H1 (cell line): ENCODE measurements at regions not wholly inside any gene's neighbourhood (a gene's known extent, or its start where the extent isn't known, plus 50 kb on each side); places are given as distances from the start of the nearest gene placed in this dataset.

Source experiments
- ATF2 ChIP-seq: IDR thresholded peaks from 2 replicates; pipeline ENCODE4 v1.6.1; 2012; ENCODE audit warnings: low read length, inconsistent platforms
- CTBP2 ChIP-seq: IDR thresholded peaks from 2 replicates; pipeline ENCODE4 v1.7.0; 2011; ENCODE audit warnings: borderline replicate concordance, mild to moderate bottlenecking, moderate library complexity, mixed read lengths, low read length; ENCODE audit not compliant: insufficient read depth, insufficient read length
- HDAC2 ChIP-seq, 2 experiments: fragments of 300-600 bp in 1 of 2; sonication (generic) in 1 of 2; IDR thresholded peaks; 2 replicates each; pipeline ENCODE4 v1.6.1; 2011 to 2012; ENCODE audit warnings: low read depth in 2 of 2, low read length in 2 of 2, mild to moderate bottlenecking in 2 of 2, moderate library complexity in 2 of 2, borderline replicate concordance in 1 of 2, inconsistent platforms in 1 of 2
- KDM4A ChIP-seq: IDR thresholded peaks from one replicate; pipeline ENCODE4 v1.7.1; 2012; ENCODE audit warnings: low read depth, mild to moderate bottlenecking, moderate library complexity, low read length, inconsistent platforms; ENCODE audit not compliant: severe bottlenecking
- SRF ChIP-seq: IDR thresholded peaks from 2 replicates; pipeline ENCODE4 v1.6.1; 2011; ENCODE audit warnings: mild to moderate bottlenecking, low read depth, low read length, moderate library complexity

GRCh38 chr9:18129809-18130334 is 344.1 kb upstream of the ADAMTSL1 start (continued):
- TF ChIP-seq CTBP2 (no peak), SRF (no peak), HDAC2 (IDR thresholded peaks at IDR 0.05; ENCODE audit: borderline replicate concordance in 1 of 2, low read depth in 2 of 2, low read length in 2 of 2) (no peak), KDM4A (no peak), ATF2 (no peak)
